ENCODE measurements at regions not wholly inside any gene's neighbourhood (a gene's known extent, or its start where the extent isn't known, plus 50 kb on each side); places are given as distances from the start of the nearest gene placed in this dataset.
"Not testable (repeated sequence)": the region's sequence is repeated elsewhere in the genome, so short reads cannot be mapped to it uniquely, and the experiment has no call there.

GRCh38 chr20:30503204-30503603, 754.3 kb upstream of the DEFB115 start:
- TF ChIP-seq SPI1 (IDR thresholded peaks at IDR 0.05; ENCODE audit: borderline replicate concordance, insufficient read depth, low read depth, low read length); CTCF (IDR thresholded peaks at IDR 0.05 in 2 of 3, conservative IDR thresholded peaks at IDR 0.05 in 1 of 3; ENCODE audit: control insufficient read depth in 2 of 3, extremely low read depth in 1 of 3, insufficient read depth in 1 of 3, low read depth in 3 of 3, low read length in 3 of 3); EZH2 (IDR thresholded peaks at IDR 0.05; ENCODE audit: borderline replicate concordance, control insufficient read depth, low read depth, low read length): not testable (repeated sequence)
